H1 (cell line): ENCODE measurements at regions not wholly inside any gene's neighbourhood (a gene's known extent, or its start where the extent isn't known, plus 50 kb on each side); places are given as distances from the start of the nearest gene placed in this dataset.

Source experiments
- CTCF ChIA-PET: fragments of 300-600 bp; sonication (Branson Sonifier 250); formaldehyde crosslinking; loops from one replicate; lab custom pipeline; 2021; ENCODE audit not compliant: partially characterized antibody; lab: Charles Lee
- POLR2A ChIA-PET: fragments of 300-600 bp; sonication (Branson Sonifier 250); formaldehyde crosslinking; loops from one replicate; lab custom pipeline; 2021; ENCODE audit warnings: inconsistent platforms; ENCODE audit not compliant: partially characterized antibody; lab: Charles Lee
- DNase-seq, 2 experiments: peaks; one replicate each; pipeline versions ENCODE4 v3.0.0 to v3.0.0-alpha.2; 2010 to 2022; ENCODE audit warnings: low spot score in 2 of 2, low read depth in 1 of 2, mixed read lengths in 1 of 2
- FAIRE-seq: peaks from 2 replicates; lab custom pipeline; 2011; peaks lifted over from hg19 to GRCh38; lab: Jason Lieb, UNC
- H2AFZ ChIP-seq: 2 replicates; pipeline ENCODE4 v1.8.1; 2012; ENCODE audit warnings: low read length, inconsistent platforms
- H2AK5ac ChIP-seq: 2 replicates; pipeline ENCODE4 v1.6.1; 2013; ENCODE audit warnings: low read depth, low read length
- H2BK120ac ChIP-seq: replicated peaks from 2 replicates; pipeline ENCODE3; 2013; ENCODE audit warnings: low read depth, low read length, inconsistent platforms
- H2BK12ac ChIP-seq: 2 replicates; pipeline ENCODE4 v1.6.1; 2013; ENCODE audit warnings: low read depth, low read length
- H2BK15ac ChIP-seq: 2 replicates; pipeline ENCODE4 v1.6.1; 2013; ENCODE audit warnings: low read length
- H2BK20ac ChIP-seq: 2 replicates; pipeline ENCODE4 v1.6.1; 2013; ENCODE audit warnings: low read length
- H2BK5ac ChIP-seq: 2 replicates; pipeline ENCODE4 v1.6.1; 2013; ENCODE audit warnings: low read depth, low read length
- H3K14ac ChIP-seq: 2 replicates; pipeline ENCODE4 v1.6.1; 2013; ENCODE audit warnings: inconsistent platforms; ENCODE audit not compliant: insufficient read length
- H3K18ac ChIP-seq: 2 replicates; pipeline ENCODE4 v1.6.1; 2013; ENCODE audit warnings: low read length; ENCODE audit errors: extremely low read depth
- H3K23ac ChIP-seq: 2 replicates; pipeline ENCODE4 v1.6.1; 2013; ENCODE audit warnings: inconsistent platforms; ENCODE audit not compliant: insufficient read length
- H3K23me2 ChIP-seq: 2 replicates; pipeline ENCODE4 v1.6.1; 2013; ENCODE audit warnings: low read depth, low read length
- H3K27ac ChIP-seq: 2 replicates; pipeline ENCODE4 v1.6.1; 2011; ENCODE audit warnings: low read depth, low read length, inconsistent platforms
- H3K27me3 ChIP-seq, 4 experiments: replicated peaks in 1 of 4; 1 replicate in 1 of 4; 2 replicates in 3 of 4; pipeline versions ENCODE4 v1.6.1 to v1.8.1; 2011 to 2013; ENCODE audit warnings: low read length in 3 of 4, mild to moderate bottlenecking in 3 of 4, inconsistent platforms in 2 of 4, mixed read lengths in 2 of 4, moderate library complexity in 1 of 4; ENCODE audit not compliant: control insufficient read depth in 3 of 4, insufficient read depth in 3 of 4; ENCODE audit errors: extremely low read depth in 1 of 4
- H3K36me3 ChIP-seq, 4 experiments: 2 replicates each; pipeline versions ENCODE4 v1.6.1 to v1.8.1; 2011 to 2013; ENCODE audit warnings: mild to moderate bottlenecking in 4 of 4, low read length in 3 of 4, moderate library complexity in 2 of 4, control low read depth in 1 of 4, inconsistent platforms in 1 of 4; ENCODE audit not compliant: insufficient read depth in 4 of 4, control insufficient read depth in 2 of 4
- H3K4ac ChIP-seq: replicated peaks from 2 replicates; pipeline ENCODE3; 2013; ENCODE audit warnings: low read length, low read depth, mixed read lengths, inconsistent platforms; ENCODE audit not compliant: insufficient read length
- H3K4me1 ChIP-seq, 4 experiments: replicated peaks in 1 of 4; 1 replicate in 1 of 4; 2 replicates in 3 of 4; pipeline versions ENCODE4 v1.6.1 to v1.8.1; 2011 to 2013; ENCODE audit warnings: low read length in 3 of 4, inconsistent platforms in 2 of 4, mixed read lengths in 1 of 4; ENCODE audit not compliant: insufficient read depth in 4 of 4, control insufficient read depth in 3 of 4
- H3K4me2 ChIP-seq, 2 experiments: 2 replicates each; pipeline versions ENCODE4 v1.6.1 to v1.8.1; 2011 to 2013; ENCODE audit warnings: low read depth in 2 of 2, low read length in 2 of 2, control low read depth in 1 of 2, inconsistent platforms in 1 of 2, mild to moderate bottlenecking in 1 of 2; ENCODE audit not compliant: insufficient read depth in 1 of 2
- H3K4me3 ChIP-seq, 4 experiments: fragments of 200-600, 300-600 bp in 1 of 4; sonication (generic), shearing (Covaris generic), sonication (Bioruptor Twin) in 1 of 4; 2 replicates each; pipeline versions ENCODE4 v1.5.1 to v1.8.1; 2011 to 2016; ENCODE audit warnings: low read length in 4 of 4, low read depth in 3 of 4, control low read depth in 2 of 4, inconsistent platforms in 2 of 4, mild to moderate bottlenecking in 2 of 4, mixed read lengths in 1 of 4, moderate library complexity in 1 of 4; ENCODE audit not compliant: insufficient read depth in 2 of 4; ENCODE audit errors: extremely low read depth in 1 of 4
- H3K56ac ChIP-seq: replicated peaks from 2 replicates; pipeline ENCODE3; 2013; ENCODE audit warnings: low read depth, mild to moderate bottlenecking, mixed read lengths, low read length, inconsistent platforms; ENCODE audit not compliant: insufficient read length
- H3K79me1 ChIP-seq: 2 replicates; pipeline ENCODE4 v1.6.1; 2013; ENCODE audit warnings: low read depth, low read length, control low read depth
- H3K79me2 ChIP-seq, 2 experiments: 2 replicates each; pipeline versions ENCODE4 v1.6.1 to v1.8.1; 2012 to 2013; ENCODE audit warnings: low read length in 2 of 2, mild to moderate bottlenecking in 2 of 2, inconsistent platforms in 1 of 2; ENCODE audit not compliant: insufficient read depth in 2 of 2, control insufficient read depth in 1 of 2
- H3K9ac ChIP-seq, 4 experiments: replicated peaks in 1 of 4; 1 replicate in 1 of 4; 2 replicates in 3 of 4; pipeline versions ENCODE4 v1.6.1 to v1.8.1; 2011 to 2013; ENCODE audit warnings: low read depth in 3 of 4, low read length in 3 of 4, control low read depth in 2 of 4, mild to moderate bottlenecking in 2 of 4, moderate library complexity in 2 of 4, inconsistent platforms in 1 of 4; ENCODE audit errors: extremely low read depth in 1 of 4
- H3K9me3 ChIP-seq, 2 experiments: 2 replicates each; pipeline versions ENCODE4 v1.6.1 to v1.8.1; 2012 to 2013; ENCODE audit warnings: mild to moderate bottlenecking in 2 of 2, moderate library complexity in 2 of 2, control low read depth in 1 of 2, inconsistent platforms in 1 of 2, low read depth in 1 of 2, low read length in 1 of 2, mixed read lengths in 1 of 2; ENCODE audit not compliant: insufficient read depth in 2 of 2
- H4K20me1 ChIP-seq, 2 experiments: replicated peaks in 1 of 2; 2 replicates each; pipeline versions ENCODE3 to v1.8.1; 2011 to 2013; ENCODE audit warnings: inconsistent platforms in 2 of 2, low read length in 2 of 2, mild to moderate bottlenecking in 1 of 2; ENCODE audit not compliant: insufficient read depth in 2 of 2, control insufficient read depth in 1 of 2
- H4K5ac ChIP-seq: 2 replicates; pipeline ENCODE4 v1.6.1; 2013; ENCODE audit warnings: low read length, low read depth, mixed read lengths, inconsistent platforms; ENCODE audit not compliant: insufficient read length
- H4K8ac ChIP-seq: 2 replicates; pipeline ENCODE4 v1.8.0; 2013; ENCODE audit warnings: mild to moderate bottlenecking, moderate library complexity, low read length, inconsistent platforms; ENCODE audit not compliant: insufficient read depth; ENCODE audit errors: extremely low read depth
- H4K91ac ChIP-seq: replicated peaks from 2 replicates; pipeline ENCODE3; 2013; ENCODE audit warnings: low read length, mixed read lengths, inconsistent platforms; ENCODE audit not compliant: insufficient read length
- BCL11A ChIP-seq, 2 experiments: IDR thresholded peaks; one replicate each; pipeline ENCODE4 v1.6.1; 2011; ENCODE audit warnings: low read depth in 2 of 2, low read length in 2 of 2, mild to moderate bottlenecking in 2 of 2
- HDAC6 ChIP-seq: IDR thresholded peaks from one replicate; pipeline ENCODE4 v1.7.1; 2012; ENCODE audit warnings: low read depth, mild to moderate bottlenecking, inconsistent platforms, low read length, moderate library complexity
- MAX ChIP-seq: IDR thresholded peaks from 2 replicates; pipeline ENCODE4 v1.6.1; 2012; ENCODE audit warnings: inconsistent platforms
- POLR2A ChIP-seq, 2 experiments: IDR thresholded peaks; 1 replicate in 1 of 2; 2 replicates in 1 of 2; pipeline ENCODE4 v1.6.1; 2011; ENCODE audit warnings: low read depth in 2 of 2, low read length in 2 of 2, mild to moderate bottlenecking in 2 of 2; ENCODE audit errors: control extremely low read depth in 1 of 2
- POU5F1 ChIP-seq: IDR thresholded peaks from 2 replicates; pipeline ENCODE4 v1.6.1; 2011; ENCODE audit warnings: low read depth, mild to moderate bottlenecking, low read length, moderate library complexity
- RAD21 ChIP-seq, 2 experiments: IDR thresholded peaks in 1 of 2; conservative IDR thresholded peaks in 1 of 2; 2 replicates each; pipeline ENCODE4 v1.6.1; 2011; ENCODE audit warnings: low read depth in 2 of 2, low read length in 2 of 2, improper control_type of control experiment in 1 of 2, inconsistent platforms in 1 of 2, mild to moderate bottlenecking in 1 of 2, moderate library complexity in 1 of 2
- SP2 ChIP-seq: IDR thresholded peaks from 2 replicates; pipeline ENCODE4 v1.6.1; 2012; ENCODE audit warnings: mild to moderate bottlenecking, low read length, inconsistent platforms
- SP4 ChIP-seq: IDR thresholded peaks from 2 replicates; pipeline ENCODE4 v1.6.1; 2012; ENCODE audit warnings: low read length, inconsistent platforms
- ZNF274 ChIP-seq: IDR thresholded peaks from 2 replicates; pipeline ENCODE4 v1.7.0; 2012; ENCODE audit warnings: low read length, borderline replicate concordance; ENCODE audit errors: extremely low read depth
- WGBS, 2 experiments: shearing (Covaris generic) in 1 of 2; methylation state at CpG; one replicate each; pipeline versions ENCODE4 v1.1.6 to v1.1.7; 2013 to 2015; ENCODE audit warnings: low lambda C conversion rate in 2 of 2, mixed read lengths in 2 of 2, inconsistent platforms in 1 of 2, low coverage in 1 of 2, missing lambda C conversion rate in 1 of 2; ENCODE audit not compliant: insufficient replicate concordance in 2 of 2, insufficient coverage in 1 of 2, insufficient read length in 1 of 2; ENCODE audit errors: extremely low coverage in 1 of 2, missing lambda C conversion rate in 1 of 2; 5-methylcytosine and 5-hydroxymethylcytosine counted together

GRCh38 chr10:53699231-53699630 is 926.6 kb upstream of the MBL2 start:
- TF ChIP-seq MAX (no peak), RAD21 (IDR thresholded peaks at IDR 0.05 in 1 of 2, conservative IDR thresholded peaks at IDR 0.05 in 1 of 2; ENCODE audit: low read depth in 2 of 2, low read length in 2 of 2) (no peak), BCL11A (IDR thresholded peaks at IDR 0.05; ENCODE audit: low read depth in 2 of 2, low read length in 2 of 2) (no peak), POLR2A (IDR thresholded peaks at IDR 0.05; ENCODE audit: control extremely low read depth in 1 of 2, low read depth in 2 of 2, low read length in 2 of 2) (no peak), SP2 (no peak), SP4 (no peak), ZNF274 (no peak), HDAC6 (no peak), POU5F1 (no peak)
- DNase-seq: no peak
- no peak overlapping the region for H2AFZ ChIP-seq
- H3K27me3 ChIP-seq: no peaks in the 10 kb centered on the region
- no peaks in the 10 kb centered on the region for H3K79me1 ChIP-seq
- H2BK5ac ChIP-seq: no peak overlapping the region
- no peak overlapping the region for H2BK120ac ChIP-seq
- POLR2A ChIA-PET: no interaction called here
- no peaks in the 10 kb centered on the region for H3K36me3 ChIP-seq
- H3K4ac ChIP-seq: no peak overlapping the region
- no peak overlapping the region for H4K8ac ChIP-seq
- no peak for FAIRE-seq
- CTCF ChIA-PET: interaction anchor here (0.6 kb wide), 1 partner anchor 18 kb away, joined by 3 read pairs; no protein-coding TSS in a partner anchor
- no peaks in the 10 kb centered on the region for H3K4me1 ChIP-seq
- H3K79me2 ChIP-seq: no peaks in the 10 kb centered on the region
- H2BK15ac ChIP-seq: no peak overlapping the region
- H2AK5ac ChIP-seq: no peak overlapping the region
- H2BK12ac ChIP-seq: no peak overlapping the region
- H4K91ac ChIP-seq: no peak overlapping the region
- no peak overlapping the region for H3K4me2 ChIP-seq
- 88% methylated on average over 5 of the region's 5 CpGs; no CpG with 5 or more reads in 1 of the 2 experiments for WGBS, 2 experiments
- no peak overlapping the region for H3K4me3 ChIP-seq
- no peak overlapping the region for H3K23ac ChIP-seq
- H4K20me1 ChIP-seq: no peaks in the 10 kb centered on the region
- H4K5ac ChIP-seq: no peak overlapping the region
- no peaks in the 10 kb centered on the region for H3K9me3 ChIP-seq
- H3K18ac ChIP-seq: no peak overlapping the region
- H3K14ac ChIP-seq: no peak overlapping the region
- H2BK20ac ChIP-seq: no peak overlapping the region
- H3K23me2 ChIP-seq: no peaks in the 10 kb centered on the region
- no peak overlapping the region for H3K9ac ChIP-seq
- no peak overlapping the region for H3K27ac ChIP-seq
- no peak overlapping the region for H3K56ac ChIP-seq
